ENCODE measurements at regions not wholly inside any gene's neighbourhood (a gene's known extent, or its start where the extent isn't known, plus 50 kb on each side); places are given as distances from the start of the nearest gene placed in this dataset.

- no peak for DNase-seq
Measured at GRCh38 chr2:34492561-34493455, 893.7 kb upstream of the FAM98A start.

- DNase-seq = no peak
Measured at GRCh38 chr2:34486965-34487364, 887.9 kb upstream of the FAM98A start.

- DNase-seq = no peak
Measured at GRCh38 chr2:34481542-34481941, 882.4 kb upstream of the FAM98A start.

- DNase-seq = no peak
Measured at GRCh38 chr2:34480366-34480765, 881.3 kb upstream of the FAM98A start.

- DNase-seq = no peak
Measured at GRCh38 chr2:34475156-34475555, 876.1 kb upstream of the FAM98A start.

- DNase-seq = no peak
Measured at GRCh38 chr2:34474646-34475045, 875.5 kb upstream of the FAM98A start.

GRCh38 chr2:34447097-34447496, 848.0 kb upstream of the FAM98A start:
- DNase-seq = no peak

- no peak for DNase-seq
Measured at GRCh38 chr2:34423301-34423700, 824.2 kb upstream of the FAM98A start.

- no peak for DNase-seq
Measured at GRCh38 chr2:34419856-34420255, 820.8 kb upstream of the FAM98A start.

- no peak for DNase-seq
Measured at GRCh38 chr2:34416856-34417255, 817.8 kb upstream of the FAM98A start.

GRCh38 chr2:34414856-34415255, 815.8 kb upstream of the FAM98A start:
- no peak for DNase-seq

- no peak for DNase-seq
Measured at GRCh38 chr2:34408100-34408499, 809.0 kb upstream of the FAM98A start.

GRCh38 chr2:34403512-34403911, 804.4 kb upstream of the FAM98A start:
- DNase-seq = no peak

- DNase-seq = no peak
Measured at GRCh38 chr2:34402376-34402775, 803.3 kb upstream of the FAM98A start.

- no peak for DNase-seq
Measured at GRCh38 chr2:34401186-34401585, 802.1 kb upstream of the FAM98A start.

GRCh38 chr2:34388446-34388845, 789.3 kb upstream of the FAM98A start:
- no peak for DNase-seq

GRCh38 chr2:34387536-34387935, 788.4 kb upstream of the FAM98A start:
- no peak for DNase-seq

- no peak for DNase-seq
Measured at GRCh38 chr2:34379586-34379985, 780.5 kb upstream of the FAM98A start.

- no peak for DNase-seq
Measured at GRCh38 chr2:34373586-34374233, 774.6 kb upstream of the FAM98A start.

- DNase-seq = no peak
Measured at GRCh38 chr2:34372967-34373366, 773.9 kb upstream of the FAM98A start.

- DNase-seq = no peak
Measured at GRCh38 chr2:34371711-34372110, 772.6 kb upstream of the FAM98A start.

GRCh38 chr2:34368304-34368703, 769.2 kb upstream of the FAM98A start:
- DNase-seq = no peak

GRCh38 chr2:34365932-34366331, 766.8 kb upstream of the FAM98A start:
- DNase-seq = no peak

- DNase-seq = no peak
Measured at GRCh38 chr2:34365512-34365911, 766.4 kb upstream of the FAM98A start.
